ENCODE measurements at regions not wholly inside any gene's neighbourhood (a gene's known extent, or its start where the extent isn't known, plus 50 kb on each side); places are given as distances from the start of the nearest gene placed in this dataset.

DNA sequence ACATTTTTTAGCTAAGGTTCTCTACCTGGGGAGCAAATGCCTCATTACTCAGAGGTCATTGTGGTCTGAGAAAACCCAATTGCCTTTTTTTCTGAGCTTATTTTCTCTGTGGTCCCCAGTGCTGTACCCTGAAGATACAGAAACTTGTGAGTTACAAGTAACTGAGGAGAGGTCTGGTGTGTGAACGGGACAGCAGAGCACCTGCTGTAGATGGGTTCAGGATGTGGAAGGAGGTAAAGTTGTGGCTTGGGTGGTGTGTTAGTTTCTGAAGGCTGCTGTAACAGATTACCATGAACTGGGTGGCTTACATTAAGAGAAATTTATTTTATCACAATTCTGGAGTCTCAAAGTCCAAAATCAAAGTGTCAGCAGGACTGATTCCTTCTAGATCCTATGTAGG, 449.1 kb upstream of the NRP1 start:
- H3K36me3 ChIP-seq (ENCODE audit: control insufficient read depth, insufficient read depth, low read length): no peaks in the 10 kb centered on the region
- no peak for DNase-seq (ENCODE audit: low read depth)
- FAIRE-seq: no peak
- no peak for TF ChIP-seq CTCF (IDR thresholded peaks at IDR 0.05; ENCODE audit: insufficient read depth, low read length, severe bottlenecking)
- no peak overlapping the region for H3K4me3 ChIP-seq (ENCODE audit: low read depth, low read length)
- H3K27me3 ChIP-seq (ENCODE audit: control insufficient read depth, insufficient read depth, low read length): no peaks in the 10 kb centered on the region

GRCh38 chr10:33783078-33783477, 448.6 kb upstream of the NRP1 start:
- FAIRE-seq: no peak
- TF ChIP-seq CTCF (IDR thresholded peaks at IDR 0.05; ENCODE audit: insufficient read depth, low read length, severe bottlenecking): no peak

GRCh38 chr10:33781606-33782395, 447.3 kb upstream of the NRP1 start:
- H3K4me3 ChIP-seq (ENCODE audit: low read depth, low read length): no peak overlapping the region
- TF ChIP-seq CTCF (IDR thresholded peaks at IDR 0.05; ENCODE audit: insufficient read depth, low read length, severe bottlenecking): no peak
- no peak for FAIRE-seq
- no peaks in the 10 kb centered on the region for H3K36me3 ChIP-seq (ENCODE audit: control insufficient read depth, insufficient read depth, low read length)
- no peak for DNase-seq (ENCODE audit: low read depth)
- no peaks in the 10 kb centered on the region for H3K27me3 ChIP-seq (ENCODE audit: control insufficient read depth, insufficient read depth, low read length)

More at GRCh38 chr10:33783078-33783477, 448.6 kb upstream of the NRP1 start:
- no peaks in the 10 kb centered on the region for H3K27me3 ChIP-seq (ENCODE audit: control insufficient read depth, insufficient read depth, low read length)
- H3K36me3 ChIP-seq (ENCODE audit: control insufficient read depth, insufficient read depth, low read length): no peaks in the 10 kb centered on the region
- H3K4me3 ChIP-seq (ENCODE audit: low read depth, low read length): no peak overlapping the region
- no peak for DNase-seq (ENCODE audit: low read depth)

DNA sequence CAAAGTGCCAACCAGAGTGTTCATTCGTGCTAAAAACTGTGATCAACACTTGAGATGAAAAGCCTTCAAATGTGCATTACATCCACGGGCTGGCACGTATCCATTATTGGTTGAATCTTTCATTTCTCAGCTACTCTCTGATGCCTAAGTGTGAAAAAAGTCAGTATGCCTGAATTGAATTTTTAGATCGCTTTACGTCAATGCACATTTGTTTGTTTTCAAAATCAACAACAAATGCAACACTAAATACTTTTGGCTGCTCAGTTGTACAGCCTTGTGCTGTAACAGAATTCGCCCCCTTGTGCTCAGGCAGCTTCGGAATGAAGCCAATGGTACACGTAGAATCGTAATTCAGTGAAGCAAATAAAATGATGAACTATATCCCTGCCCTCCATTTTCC, 446.5 kb upstream of the NRP1 start:
- Histone ChIP-seq H3K36me3 (ENCODE audit: control insufficient read depth, insufficient read depth, low read length) (no peaks in the 10 kb centered on the region), H3K4me3 (ENCODE audit: low read depth, low read length) (no peak overlapping the region), H3K27me3 (ENCODE audit: control insufficient read depth, insufficient read depth, low read length) (no peaks in the 10 kb centered on the region)
- FAIRE-seq (peak; percentile 13), DNase-seq (ENCODE audit: low read depth) (no peak)
- no peak for TF ChIP-seq CTCF (IDR thresholded peaks at IDR 0.05; ENCODE audit: insufficient read depth, low read length, severe bottlenecking)

DNA sequence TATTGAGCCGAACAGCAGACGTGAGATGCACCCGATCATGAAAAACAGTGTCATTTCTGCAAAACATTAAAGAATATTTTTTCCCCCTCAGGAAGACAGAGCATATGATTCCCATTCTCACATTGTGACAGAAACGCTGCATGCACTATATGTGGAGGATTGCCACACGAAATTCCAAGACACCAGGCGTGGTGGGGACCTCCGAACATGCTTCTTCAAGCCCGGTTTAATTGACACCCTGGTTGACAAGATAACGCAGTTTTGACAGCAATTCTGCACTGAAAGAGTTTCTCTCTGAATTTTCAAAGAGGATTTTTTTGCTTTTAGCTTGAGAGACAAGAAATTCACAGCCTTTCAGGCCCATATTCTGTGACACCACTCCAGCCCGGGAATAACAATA, 442.8 kb upstream of the NRP1 start:
- H3K36me3 ChIP-seq (ENCODE audit: control insufficient read depth, insufficient read depth, low read length): no peaks in the 10 kb centered on the region
- H3K4me3 ChIP-seq (ENCODE audit: low read depth, low read length): no peak overlapping the region
- FAIRE-seq (no peak), DNase-seq (ENCODE audit: low read depth) (no peak)
- H3K27me3 ChIP-seq (ENCODE audit: control insufficient read depth, insufficient read depth, low read length): no peaks in the 10 kb centered on the region
- no peak for TF ChIP-seq CTCF (IDR thresholded peaks at IDR 0.05; ENCODE audit: insufficient read depth, low read length, severe bottlenecking)
